ENCODE measurements at regions not wholly inside any gene's neighbourhood (a gene's known extent, or its start where the extent isn't known, plus 50 kb on each side); places are given as distances from the start of the nearest gene placed in this dataset.

GRCh38 chr2:105688946-105689345 lies 55.8 kb upstream of the NCK2 start:
- Histone ChIP-seq H3K4me1 (ENCODE audit: control insufficient read depth, insufficient read depth, low read length) (no peaks in the 10 kb centered on the region), H3K4me3 (ENCODE audit: low read length) (no peak overlapping the region), H3K27ac (ENCODE audit: low read depth, low read length) (no peak overlapping the region), H3K36me3 (ENCODE audit: control insufficient read depth, insufficient read depth, low read length) (no peaks in the 10 kb centered on the region), H3K9ac (ENCODE audit: extremely low read depth, low read length, poor library complexity, severe bottlenecking) (no peak overlapping the region), H3K9me3 (ENCODE audit: control insufficient read depth, low read length) (no peaks in the 10 kb centered on the region), H3K27me3 (ENCODE audit: control insufficient read depth, insufficient read depth, low read length, poor library complexity, severe bottlenecking) (no peaks in the 10 kb centered on the region)
- Mint-ChIP-seq H3K4me3 (no peak overlapping the region), H3K27ac (no peak overlapping the region), H3K9me3 (no peaks in the 10 kb centered on the region), H3K27me3 (ENCODE audit: insufficient read depth) (no peaks in the 10 kb centered on the region), H3K4me1 (peaks cover 3% of the 10 kb centered on the region), H3K36me3 (ENCODE audit: low read depth) (no peaks in the 10 kb centered on the region)
- TF ChIP-seq, protein P1, sequence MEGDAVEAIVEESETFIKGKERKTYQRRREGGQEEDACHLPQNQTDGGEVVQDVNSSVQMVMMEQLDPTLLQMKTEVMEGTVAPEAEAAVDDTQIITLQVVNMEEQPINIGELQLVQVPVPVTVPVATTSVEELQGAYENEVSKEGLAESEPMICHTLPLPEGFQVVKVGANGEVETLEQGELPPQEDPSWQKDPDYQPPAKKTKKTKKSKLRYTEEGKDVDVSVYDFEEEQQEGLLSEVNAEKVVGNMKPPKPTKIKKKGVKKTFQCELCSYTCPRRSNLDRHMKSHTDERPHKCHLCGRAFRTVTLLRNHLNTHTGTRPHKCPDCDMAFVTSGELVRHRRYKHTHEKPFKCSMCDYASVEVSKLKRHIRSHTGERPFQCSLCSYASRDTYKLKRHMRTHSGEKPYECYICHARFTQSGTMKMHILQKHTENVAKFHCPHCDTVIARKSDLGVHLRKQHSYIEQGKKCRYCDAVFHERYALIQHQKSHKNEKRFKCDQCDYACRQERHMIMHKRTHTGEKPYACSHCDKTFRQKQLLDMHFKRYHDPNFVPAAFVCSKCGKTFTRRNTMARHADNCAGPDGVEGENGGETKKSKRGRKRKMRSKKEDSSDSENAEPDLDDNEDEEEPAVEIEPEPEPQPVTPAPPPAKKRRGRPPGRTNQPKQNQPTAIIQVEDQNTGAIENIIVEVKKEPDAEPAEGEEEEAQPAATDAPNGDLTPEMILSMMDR (conservative IDR thresholded peaks at IDR 0.05): no peak
- 93% methylated on average over 3 to 13 of the region's 13 CpGs for WGBS, 2 experiments (ENCODE audit: insufficient coverage in 1 of 2, insufficient read length in 1 of 2)
- DNase-seq: no peak

DNA sequence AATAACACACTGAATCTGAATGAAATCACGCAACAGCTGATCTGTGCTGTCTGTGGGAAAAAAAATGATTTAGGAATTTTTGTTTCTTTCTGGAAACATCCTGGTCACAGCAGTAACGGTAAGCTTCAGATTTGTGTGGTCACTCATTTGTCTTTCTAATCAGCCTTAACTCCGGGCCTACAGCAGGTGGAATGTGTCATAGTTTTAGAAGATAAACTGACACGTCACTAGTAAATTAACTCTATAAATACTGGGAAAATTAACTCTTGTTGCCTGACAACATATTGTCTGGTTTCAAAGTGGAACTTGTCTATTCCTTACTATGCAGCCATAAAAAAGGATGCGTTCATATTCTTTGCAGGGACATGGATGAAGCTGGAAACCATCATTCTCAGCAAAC lies 58.1 kb upstream of the NCK2 start:
- H3K27ac ChIP-seq (ENCODE audit: low read depth, low read length): no peak overlapping the region
- no peaks in the 10 kb centered on the region for H3K27me3 ChIP-seq (ENCODE audit: control insufficient read depth, insufficient read depth, low read length, poor library complexity, severe bottlenecking)
- Mint-ChIP-seq H3K27me3 (ENCODE audit: insufficient read depth) (no peaks in the 10 kb centered on the region), H3K4me3 (no peak overlapping the region), H3K9me3 (no peaks in the 10 kb centered on the region), H3K36me3 (ENCODE audit: low read depth) (no peaks in the 10 kb centered on the region), H3K4me1 (peaks cover 3% of the 10 kb centered on the region), H3K27ac (no peak overlapping the region)
- H3K4me3 ChIP-seq (ENCODE audit: low read length): no peak overlapping the region
- H3K4me1 ChIP-seq (ENCODE audit: control insufficient read depth, insufficient read depth, low read length): no peaks in the 10 kb centered on the region
- TF ChIP-seq, protein P1 (conservative IDR thresholded peaks at IDR 0.05): no peak
- 77 to 82% methylated on average over 4 to 5 of the region's 5 CpGs for WGBS, 2 experiments (ENCODE audit: insufficient coverage in 1 of 2, insufficient read length in 1 of 2)
- no peaks in the 10 kb centered on the region for H3K36me3 ChIP-seq (ENCODE audit: control insufficient read depth, insufficient read depth, low read length)
- H3K9me3 ChIP-seq (ENCODE audit: control insufficient read depth, low read length): no peaks in the 10 kb centered on the region
- H3K9ac ChIP-seq (ENCODE audit: extremely low read depth, low read length, poor library complexity, severe bottlenecking): no peak overlapping the region
- no peak for DNase-seq

- H3K9me3 ChIP-seq (ENCODE audit: control insufficient read depth, low read length): no peaks in the 10 kb centered on the region
- no peaks in the 10 kb centered on the region for H3K36me3 ChIP-seq (ENCODE audit: control insufficient read depth, insufficient read depth, low read length)
- H3K9ac ChIP-seq (ENCODE audit: extremely low read depth, low read length, poor library complexity, severe bottlenecking): no peak overlapping the region
- H3K27me3 ChIP-seq (ENCODE audit: control insufficient read depth, insufficient read depth, low read length, poor library complexity, severe bottlenecking): no peaks in the 10 kb centered on the region
- TF ChIP-seq, protein P1 (conservative IDR thresholded peaks at IDR 0.05): no peak
- no peak overlapping the region for H3K27ac ChIP-seq (ENCODE audit: low read depth, low read length)
- Mint-ChIP-seq H3K36me3 (ENCODE audit: low read depth) (no peaks in the 10 kb centered on the region), H3K9me3 (no peaks in the 10 kb centered on the region), H3K4me3 (no peak overlapping the region), H3K4me1 (peaks cover 3% of the 10 kb centered on the region), H3K27me3 (ENCODE audit: insufficient read depth) (peaks cover 17% of the 10 kb centered on the region), H3K27ac (no peak overlapping the region)
- no peak overlapping the region for H3K4me3 ChIP-seq (ENCODE audit: low read length)
- no peaks in the 10 kb centered on the region for H3K4me1 ChIP-seq (ENCODE audit: control insufficient read depth, insufficient read depth, low read length)
- no peak for DNase-seq
Measured at GRCh38 chr2:105683011-105683492, 61.7 kb upstream of the NCK2 start.

Measured in endodermal cell (in vitro differentiated cells).